ENCODE measurements at regions not wholly inside any gene's neighbourhood (a gene's known extent, or its start where the extent isn't known, plus 50 kb on each side); places are given as distances from the start of the nearest gene placed in this dataset.

DNA sequence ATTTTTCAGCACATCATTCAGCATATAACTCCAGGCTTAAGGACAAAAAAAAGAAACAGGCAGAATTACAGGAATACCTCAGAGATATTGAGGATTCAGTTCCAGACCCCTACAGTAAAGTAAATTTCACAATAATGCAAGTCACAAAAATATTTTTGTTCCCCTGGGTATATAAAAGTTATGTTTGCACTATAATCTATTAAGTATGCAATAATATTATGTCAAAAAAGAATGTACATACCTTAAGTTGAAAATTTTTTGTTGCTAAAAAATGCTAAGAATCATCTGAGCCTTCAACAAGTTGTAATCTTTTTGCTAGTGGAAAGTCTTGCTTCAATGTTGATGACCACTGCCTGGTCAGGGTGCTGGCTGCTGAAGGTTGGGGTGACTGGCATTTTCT is 2532.5 kb downstream of the ARAP2 start:
- Histone ChIP-seq H3K4me3 (ENCODE audit: insufficient read depth in 1 of 2, low read depth in 1 of 2, low read length in 2 of 2) (no peak overlapping the region), H3K4me1 (ENCODE audit: control insufficient read depth, insufficient read depth, low read depth, low read length) (peaks cover 2% of the 10 kb centered on the region), H3K9ac (ENCODE audit: low read length) (no peak overlapping the region), H3K36me3 (ENCODE audit: control insufficient read depth in 1 of 2, insufficient read depth in 2 of 2, low read depth in 1 of 2, low read length in 2 of 2) (no peaks in the 10 kb centered on the region), H4K91ac (ENCODE audit: low read length) (no peak overlapping the region), H3K18ac (ENCODE audit: low read depth in 1 of 2, low read length in 2 of 2) (no peak overlapping the region), H2BK120ac (ENCODE audit: low read depth, low read length) (no peak overlapping the region), H2BK15ac (ENCODE audit: low read depth, poor library complexity, severe bottlenecking) (no peak overlapping the region), H3K23ac (ENCODE audit: low read length in 2 of 2) (no peak overlapping the region), H2AFZ (ENCODE audit: low read depth, low read length) (no peak overlapping the region), H3K14ac (ENCODE audit: low read length in 2 of 2) (no peak overlapping the region), H3K27me3 (ENCODE audit: control insufficient read depth in 1 of 2, insufficient read depth in 1 of 2, low read length in 2 of 2) (no peaks in the 10 kb centered on the region), H2BK5ac (ENCODE audit: low read depth, low read length, poor library complexity, severe bottlenecking) (no peak overlapping the region), H4K8ac (ENCODE audit: low read length) (no peak overlapping the region), H3K4me2 (ENCODE audit: low read length, poor library complexity, severe bottlenecking) (no peak overlapping the region), H2BK12ac (ENCODE audit: low read length in 2 of 2) (no peak overlapping the region), H3K79me1 (replicated peaks; ENCODE audit: low read length, poor library complexity, severe bottlenecking) (no peaks in the 10 kb centered on the region), H3K9me3 (ENCODE audit: control insufficient read depth, low read length) (peaks cover 12% of the 10 kb centered on the region), H3K27ac (ENCODE audit: low read length, poor library complexity, severe bottlenecking) (no peak overlapping the region), H2AK5ac (ENCODE audit: low read length, severe bottlenecking) (no peak overlapping the region), H3K4ac (ENCODE audit: low read depth in 1 of 2, low read length in 2 of 2) (no peak overlapping the region)
- DNase-seq, result no peak

DNA sequence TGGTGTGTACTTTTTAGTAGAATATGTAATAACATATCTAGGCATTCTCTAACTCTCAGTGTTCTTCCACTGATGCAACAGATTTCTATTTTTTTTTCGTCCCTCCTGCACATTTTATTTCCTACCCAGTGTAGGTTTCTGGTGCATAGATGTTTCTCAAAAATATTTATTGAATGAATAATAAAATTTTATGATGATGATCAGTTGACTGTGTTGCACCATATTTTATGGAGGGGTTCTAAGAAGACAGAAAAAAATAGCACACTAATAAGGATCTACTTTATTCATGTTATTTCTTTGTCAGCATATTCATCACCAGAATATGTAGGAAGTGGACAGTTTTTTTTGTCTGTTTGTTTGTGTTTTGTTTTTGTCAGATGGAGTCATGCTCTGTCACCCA is 2529.3 kb downstream of the ARAP2 start:
- no peak for DNase-seq
- Histone ChIP-seq H3K27ac (ENCODE audit: low read length, poor library complexity, severe bottlenecking) (no peak overlapping the region), H3K9ac (ENCODE audit: low read length) (no peak overlapping the region), H4K8ac (ENCODE audit: low read length) (no peak overlapping the region), H3K27me3 (ENCODE audit: control insufficient read depth in 1 of 2, insufficient read depth in 1 of 2, low read length in 2 of 2) (no peaks in the 10 kb centered on the region), H3K18ac (ENCODE audit: low read depth in 1 of 2, low read length in 2 of 2) (no peak overlapping the region), H2BK120ac (ENCODE audit: low read depth, low read length) (no peak overlapping the region), H3K4me3 (ENCODE audit: insufficient read depth in 1 of 2, low read depth in 1 of 2, low read length in 2 of 2) (no peak overlapping the region), H3K79me1 (replicated peaks; ENCODE audit: low read length, poor library complexity, severe bottlenecking) (no peaks in the 10 kb centered on the region), H3K36me3 (ENCODE audit: control insufficient read depth in 1 of 2, insufficient read depth in 2 of 2, low read depth in 1 of 2, low read length in 2 of 2) (no peaks in the 10 kb centered on the region), H3K4me2 (ENCODE audit: low read length, poor library complexity, severe bottlenecking) (no peak overlapping the region), H2BK5ac (ENCODE audit: low read depth, low read length, poor library complexity, severe bottlenecking) (no peak overlapping the region), H2AK5ac (ENCODE audit: low read length, severe bottlenecking) (no peak overlapping the region), H2BK15ac (ENCODE audit: low read depth, poor library complexity, severe bottlenecking) (no peak overlapping the region), H3K23ac (ENCODE audit: low read length in 2 of 2) (no peak overlapping the region), H3K14ac (ENCODE audit: low read length in 2 of 2) (no peak overlapping the region), H3K4ac (ENCODE audit: low read depth in 1 of 2, low read length in 2 of 2) (peak overlapping the region in 1 of 2 experiments; percentile 37), H4K91ac (ENCODE audit: low read length) (no peak overlapping the region), H2BK12ac (ENCODE audit: low read length in 2 of 2) (no peak overlapping the region), H2AFZ (ENCODE audit: low read depth, low read length) (no peak overlapping the region), H3K4me1 (ENCODE audit: control insufficient read depth, insufficient read depth, low read depth, low read length) (peaks cover 2% of the 10 kb centered on the region), H3K9me3 (ENCODE audit: control insufficient read depth, low read length) (no peaks in the 10 kb centered on the region)
- 100% methylated on average over 1 of the region's 1 CpG for WGBS

DNA sequence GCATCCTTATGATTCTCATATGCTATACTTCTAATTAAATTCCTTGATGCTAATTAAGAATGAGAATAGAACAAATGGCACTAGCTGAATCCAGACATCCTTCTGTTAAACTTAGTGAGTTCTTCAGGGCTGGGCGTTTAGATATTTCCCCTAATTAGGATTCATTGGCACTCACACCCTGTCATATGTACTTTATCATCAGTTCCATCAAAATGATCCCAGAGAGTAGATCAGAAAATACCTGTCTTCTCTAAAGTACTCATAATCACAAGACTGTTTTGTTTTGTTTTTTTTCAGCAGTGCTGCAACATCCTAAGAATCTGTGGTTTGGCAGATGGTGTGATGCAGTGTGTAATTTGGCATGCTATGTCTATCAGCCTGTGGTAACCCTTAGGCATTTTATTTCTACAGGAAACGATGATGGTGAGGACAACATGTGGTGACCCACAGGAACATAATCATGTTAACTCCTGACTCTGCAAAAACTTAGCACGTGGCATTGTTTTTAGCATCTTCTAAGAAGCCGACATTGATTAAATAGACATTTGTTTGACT is 2528.4 kb downstream of the ARAP2 start:
- peak overlapping the region; percentile 71 for H3K9ac ChIP-seq (ENCODE audit: low read length)
- no peak overlapping the region for H4K91ac ChIP-seq (ENCODE audit: low read length)
- H2BK120ac ChIP-seq (ENCODE audit: low read depth, low read length), result no peak overlapping the region
- H3K4me2 ChIP-seq (ENCODE audit: low read length, poor library complexity, severe bottlenecking), result no peak overlapping the region
- no peaks in the 10 kb centered on the region for H3K27me3 ChIP-seq (ENCODE audit: control insufficient read depth in 1 of 2, insufficient read depth in 1 of 2, low read length in 2 of 2)
- H4K8ac ChIP-seq (ENCODE audit: low read length), result no peak overlapping the region
- no peak overlapping the region for H2BK15ac ChIP-seq (ENCODE audit: low read depth, poor library complexity, severe bottlenecking)
- H3K79me1 ChIP-seq (replicated peaks; ENCODE audit: low read length, poor library complexity, severe bottlenecking), result no peaks in the 10 kb centered on the region
- no peak overlapping the region for H3K18ac ChIP-seq (ENCODE audit: low read depth in 1 of 2, low read length in 2 of 2)
- DNase-seq, result peak; percentile 67
- H3K9me3 ChIP-seq (ENCODE audit: control insufficient read depth, low read length), result no peaks in the 10 kb centered on the region
- H2AFZ ChIP-seq (ENCODE audit: low read depth, low read length), result no peak overlapping the region
- no peaks in the 10 kb centered on the region for H3K36me3 ChIP-seq (ENCODE audit: control insufficient read depth in 1 of 2, insufficient read depth in 2 of 2, low read depth in 1 of 2, low read length in 2 of 2)
- no peak overlapping the region for H2BK12ac ChIP-seq (ENCODE audit: low read length in 2 of 2)
- 86% methylated on average over 3 of the region's 4 CpGs for WGBS
- no peak overlapping the region for H3K23ac ChIP-seq (ENCODE audit: low read length in 2 of 2)
- H2BK5ac ChIP-seq (ENCODE audit: low read depth, low read length, poor library complexity, severe bottlenecking), result no peak overlapping the region
- no peak overlapping the region for H3K4ac ChIP-seq (ENCODE audit: low read depth in 1 of 2, low read length in 2 of 2)
- H3K27ac ChIP-seq (ENCODE audit: low read length, poor library complexity, severe bottlenecking), result no peak overlapping the region
- no peak overlapping the region for H3K4me3 ChIP-seq (ENCODE audit: insufficient read depth in 1 of 2, low read depth in 1 of 2, low read length in 2 of 2)
- peaks cover 2% of the 10 kb centered on the region for H3K4me1 ChIP-seq (ENCODE audit: control insufficient read depth, insufficient read depth, low read depth, low read length)
- H2AK5ac ChIP-seq (ENCODE audit: low read length, severe bottlenecking), result no peak overlapping the region
- no peak overlapping the region for H3K14ac ChIP-seq (ENCODE audit: low read length in 2 of 2)

DNA sequence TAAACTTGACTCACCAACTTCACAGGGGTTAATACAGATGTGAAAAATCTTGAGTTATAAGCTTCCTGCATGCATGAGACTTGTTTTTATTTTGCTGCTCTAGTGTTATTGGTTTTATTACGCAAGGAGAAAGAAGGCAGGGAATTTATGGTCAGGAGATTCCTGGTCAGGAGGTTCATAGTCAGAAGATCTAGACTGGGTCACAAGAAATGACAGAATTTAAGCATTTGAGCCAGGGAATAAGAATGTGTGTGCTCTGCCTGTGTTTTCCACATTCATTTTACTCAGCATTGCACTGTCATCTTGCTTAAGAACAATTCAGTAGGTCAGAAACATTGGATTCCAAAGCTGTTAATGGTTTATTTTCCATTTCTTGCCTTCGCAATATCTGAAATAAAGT is 2522.1 kb downstream of the ARAP2 start:
- no peak overlapping the region for H3K14ac ChIP-seq (ENCODE audit: low read length in 2 of 2)
- H2BK120ac ChIP-seq (ENCODE audit: low read depth, low read length), result no peak overlapping the region
- no peaks in the 10 kb centered on the region for H3K79me1 ChIP-seq (replicated peaks; ENCODE audit: low read length, poor library complexity, severe bottlenecking)
- H4K91ac ChIP-seq (ENCODE audit: low read length), result no peak overlapping the region
- H2AFZ ChIP-seq (ENCODE audit: low read depth, low read length), result no peak overlapping the region
- 74% methylated on average over 1 of the region's 2 CpGs for WGBS
- H3K27ac ChIP-seq (ENCODE audit: low read length, poor library complexity, severe bottlenecking), result no peak overlapping the region
- H3K4me1 ChIP-seq (ENCODE audit: control insufficient read depth, insufficient read depth, low read depth, low read length), result no peaks in the 10 kb centered on the region
- no peak overlapping the region for H3K4me3 ChIP-seq (ENCODE audit: insufficient read depth in 1 of 2, low read depth in 1 of 2, low read length in 2 of 2)
- H3K36me3 ChIP-seq (ENCODE audit: control insufficient read depth in 1 of 2, insufficient read depth in 2 of 2, low read depth in 1 of 2, low read length in 2 of 2), result no peaks in the 10 kb centered on the region
- no peak overlapping the region for H3K23ac ChIP-seq (ENCODE audit: low read length in 2 of 2)
- H3K27me3 ChIP-seq (ENCODE audit: control insufficient read depth in 1 of 2, insufficient read depth in 1 of 2, low read length in 2 of 2), result no peaks in the 10 kb centered on the region
- H3K4ac ChIP-seq (ENCODE audit: low read depth in 1 of 2, low read length in 2 of 2), result no peak overlapping the region
- H4K8ac ChIP-seq (ENCODE audit: low read length), result no peak overlapping the region
- peak; percentile 62 for DNase-seq
- H3K9ac ChIP-seq (ENCODE audit: low read length), result peak overlapping the region; percentile 92
- H3K9me3 ChIP-seq (ENCODE audit: control insufficient read depth, low read length), result no peaks in the 10 kb centered on the region
- no peak overlapping the region for H2AK5ac ChIP-seq (ENCODE audit: low read length, severe bottlenecking)
- H2BK12ac ChIP-seq (ENCODE audit: low read length in 2 of 2), result no peak overlapping the region
- H3K18ac ChIP-seq (ENCODE audit: low read depth in 1 of 2, low read length in 2 of 2), result no peak overlapping the region
- H3K4me2 ChIP-seq (ENCODE audit: low read length, poor library complexity, severe bottlenecking), result no peak overlapping the region
- no peak overlapping the region for H2BK15ac ChIP-seq (ENCODE audit: low read depth, poor library complexity, severe bottlenecking)
- H2BK5ac ChIP-seq (ENCODE audit: low read depth, low read length, poor library complexity, severe bottlenecking), result no peak overlapping the region
